Sigmoid colon (tissue), 6 donors: ENCODE measurements at regions not wholly inside any gene's neighbourhood (a gene's known extent, or its start where the extent isn't known, plus 50 kb on each side); places are given as distances from the start of the nearest gene placed in this dataset.

Source experiments
- DNase-seq: peaks from one replicate; pipeline ENCODE4 v3.0.0-alpha.2; 2019
- H3K27ac ChIP-seq, 4 donors: fragments of 200-600 bp; sonication (generic); one replicate each; pipeline ENCODE4 v1.5.1; 2016 to 2019; ENCODE audit warnings: mild to moderate bottlenecking in 1 of 4
- H3K27me3 ChIP-seq, 3 donors: fragments of 200-600 bp; sonication (generic); one replicate each; pipeline ENCODE4 v1.5.1; 2019; ENCODE audit warnings: mild to moderate bottlenecking in 1 of 3
- H3K36me3 ChIP-seq, 4 donors: fragments of 200-600 bp; sonication (generic); one replicate each; pipeline ENCODE4 v1.5.1; 2016 to 2019
- H3K4me1 ChIP-seq, 4 donors: fragments of 200-600 bp; sonication (generic); one replicate each; pipeline ENCODE4 v1.5.1; 2017 to 2019
- H3K4me3 ChIP-seq, 4 donors: fragments of 200-600 bp; sonication (generic); one replicate each; pipeline ENCODE4 v1.5.1; 2017 to 2019; ENCODE audit warnings: mild to moderate bottlenecking in 2 of 4, moderate library complexity in 1 of 4
- H3K9me3 ChIP-seq, 4 donors: fragments of 200-600 bp in 3 of 4; sonication (generic) in 3 of 4; one replicate each; pipeline versions ENCODE4 v1.5.1 to v1.6.1; 2013 to 2019
- EP300 ChIP-seq, 4 donors: sonication (generic); formaldehyde crosslinking; IDR thresholded peaks; one replicate each; pipeline ENCODE4 v1.6.1; 2017; ENCODE audit warnings: antibody characterized with exemption in 4 of 4
- POLR2A ChIP-seq, 2 donors: fragments of 450-650 bp; IDR thresholded peaks; one replicate each; pipeline ENCODE4 v1.6.1; 2016; ENCODE audit warnings: antibody characterized with exemption in 2 of 2, mild to moderate bottlenecking in 2 of 2, moderate library complexity in 2 of 2
- POLR2AphosphoS5 ChIP-seq, 4 donors: sonication (generic); formaldehyde crosslinking; IDR thresholded peaks; one replicate each; pipeline ENCODE4 v1.6.1; 2017; ENCODE audit warnings: antibody characterized with exemption in 4 of 4
- WGBS, 2 donors: extraction: QIAGEN DNeasy Blood & Tissue Kit; methylation state at CpG; one replicate each; pipeline ENCODE4 v1.1.7; 2013; 5-methylcytosine and 5-hydroxymethylcytosine counted together
- intact Hi-C: fragments of 100-400 bp; cut with DNase I; formaldehyde crosslinking; loops from one replicate; pipeline ENCODE4 v1.15.1; 2023
- TF ChIP-seq, protein P1 (sequence below), 4 experiments: fragments of 450-650 bp in 3 of 4; fragments of 200-600 bp in 1 of 4; IDR thresholded peaks; one replicate each; pipeline ENCODE4 v1.5.1; 2016 to 2019; ENCODE audit warnings: antibody characterized with exemption in 4 of 4, mild to moderate bottlenecking in 3 of 4, moderate library complexity in 2 of 4
- donor health status: healthy with polysubstance abuse.
- donor health status: healthy.

GRCh38 chr22:22358686-22359085 is 114.1 kb downstream of the VPREB1 start:
- intact Hi-C loops: no loop called here
- no peak overlapping the region for H3K4me3 ChIP-seq
- no peak for DNase-seq
- H3K36me3 ChIP-seq: no peaks in the 10 kb centered on the region
- no peak overlapping the region for H3K27ac ChIP-seq
- no peaks in the 10 kb centered on the region for H3K4me1 ChIP-seq
- peaks cover 0 to 13% (median 3%) of the 10 kb centered on the region in 3 donors for H3K27me3 ChIP-seq
- TF ChIP-seq, protein P1, sequence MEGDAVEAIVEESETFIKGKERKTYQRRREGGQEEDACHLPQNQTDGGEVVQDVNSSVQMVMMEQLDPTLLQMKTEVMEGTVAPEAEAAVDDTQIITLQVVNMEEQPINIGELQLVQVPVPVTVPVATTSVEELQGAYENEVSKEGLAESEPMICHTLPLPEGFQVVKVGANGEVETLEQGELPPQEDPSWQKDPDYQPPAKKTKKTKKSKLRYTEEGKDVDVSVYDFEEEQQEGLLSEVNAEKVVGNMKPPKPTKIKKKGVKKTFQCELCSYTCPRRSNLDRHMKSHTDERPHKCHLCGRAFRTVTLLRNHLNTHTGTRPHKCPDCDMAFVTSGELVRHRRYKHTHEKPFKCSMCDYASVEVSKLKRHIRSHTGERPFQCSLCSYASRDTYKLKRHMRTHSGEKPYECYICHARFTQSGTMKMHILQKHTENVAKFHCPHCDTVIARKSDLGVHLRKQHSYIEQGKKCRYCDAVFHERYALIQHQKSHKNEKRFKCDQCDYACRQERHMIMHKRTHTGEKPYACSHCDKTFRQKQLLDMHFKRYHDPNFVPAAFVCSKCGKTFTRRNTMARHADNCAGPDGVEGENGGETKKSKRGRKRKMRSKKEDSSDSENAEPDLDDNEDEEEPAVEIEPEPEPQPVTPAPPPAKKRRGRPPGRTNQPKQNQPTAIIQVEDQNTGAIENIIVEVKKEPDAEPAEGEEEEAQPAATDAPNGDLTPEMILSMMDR (IDR thresholded peaks at IDR 0.05): no peak
- no peak for TF ChIP-seq POLR2AphosphoS5 (IDR thresholded peaks at IDR 0.05)
- no peak for TF ChIP-seq POLR2A (IDR thresholded peaks at IDR 0.05)
- TF ChIP-seq EP300 (IDR thresholded peaks at IDR 0.05): no peak
- no peaks in the 10 kb centered on the region for H3K9me3 ChIP-seq
- 77 to 90% methylated on average over 2 of the region's 2 CpGs for WGBS, 2 donors

DNA sequence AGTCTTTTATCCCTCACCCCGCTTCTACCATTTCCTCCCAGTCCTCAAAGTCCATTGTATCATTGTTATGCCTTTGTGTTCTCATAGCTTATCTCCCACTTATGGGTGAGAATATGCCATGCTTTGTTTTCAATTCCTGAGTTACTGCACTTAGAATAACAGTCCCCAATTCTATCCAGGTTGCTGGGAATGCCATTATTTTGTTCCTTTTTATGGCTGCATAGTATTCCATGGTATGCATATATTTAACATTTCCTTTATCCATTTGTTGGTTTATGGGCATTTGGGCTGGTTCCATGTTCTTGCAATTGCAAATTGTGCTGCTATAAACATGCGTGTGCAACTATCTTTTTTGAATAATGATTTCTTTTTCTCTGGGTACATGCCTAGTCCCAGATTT is 114.9 kb downstream of the VPREB1 start:
- TF ChIP-seq POLR2A (IDR thresholded peaks at IDR 0.05): no peak
- TF ChIP-seq POLR2AphosphoS5 (IDR thresholded peaks at IDR 0.05): no peak
- TF ChIP-seq EP300 (IDR thresholded peaks at IDR 0.05): no peak
- TF ChIP-seq, protein P1 (IDR thresholded peaks at IDR 0.05): no peak
- no peaks in the 10 kb centered on the region for H3K36me3 ChIP-seq
- H3K27me3 ChIP-seq: peaks cover 0 to 13% (median 0%) of the 10 kb centered on the region in 3 donors
- DNase-seq: no peak
- H3K27ac ChIP-seq: no peak overlapping the region
- WGBS, 2 donors: 67 to 82% methylated on average over 2 of the region's 2 CpGs
- no peak overlapping the region for H3K4me3 ChIP-seq
- no peaks in the 10 kb centered on the region for H3K4me1 ChIP-seq
- intact Hi-C loops: no loop called here
- H3K9me3 ChIP-seq: no peaks in the 10 kb centered on the region

DNA sequence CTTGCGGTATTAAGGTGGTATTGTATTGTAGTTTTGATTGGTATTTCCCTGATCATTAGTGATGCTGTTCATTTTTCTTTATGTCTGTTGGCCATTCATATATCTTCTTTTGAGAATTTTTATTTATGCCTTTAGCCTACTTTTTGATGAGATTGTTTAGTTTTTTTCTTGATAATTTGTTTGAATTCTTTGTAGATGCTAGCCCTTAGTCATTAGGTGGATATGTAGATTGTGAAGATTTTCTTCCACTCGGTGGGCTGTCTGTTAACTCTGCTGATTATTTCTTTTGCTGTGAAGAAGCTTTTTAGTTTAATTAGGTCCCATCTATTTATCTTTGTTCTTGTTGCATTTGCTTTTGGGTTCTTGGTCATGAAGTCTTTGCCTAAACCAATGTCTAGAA is 115.4 kb downstream of the VPREB1 start:
- Histone ChIP-seq H3K27ac (no peak overlapping the region), H3K4me1 (no peaks in the 10 kb centered on the region), H3K36me3 (no peaks in the 10 kb centered on the region), H3K9me3 (no peaks in the 10 kb centered on the region), H3K4me3 (no peak overlapping the region), H3K27me3 (peaks cover 0 to 13% (median 0%) of the 10 kb centered on the region in 3 donors)
- 74 to 88% methylated on average over 2 of the region's 2 CpGs for WGBS, 2 donors
- DNase-seq: no peak
- TF ChIP-seq, protein P1 (IDR thresholded peaks at IDR 0.05): no peak
- intact Hi-C loops: no loop called here

DNA sequence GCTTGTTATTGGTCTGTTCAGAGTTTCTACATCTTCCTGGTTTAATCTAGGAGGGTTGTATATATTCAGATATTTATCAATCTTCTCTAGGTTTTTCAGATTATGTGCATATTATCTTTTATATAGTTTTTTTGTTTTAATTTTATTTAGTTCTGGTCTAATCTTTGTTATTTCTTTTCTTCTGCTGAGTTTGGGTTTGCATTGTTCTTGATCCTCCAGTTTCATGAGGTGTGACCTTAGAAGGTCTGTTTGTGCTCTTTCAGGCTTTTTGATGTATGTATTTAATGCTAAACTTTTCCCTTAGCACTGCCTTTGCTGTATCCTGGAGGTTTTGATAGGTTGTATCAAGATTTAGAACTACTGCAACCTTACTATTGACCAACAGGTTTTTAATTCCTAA is 117.7 kb downstream of the VPREB1 start:
- no peak for DNase-seq
- peaks cover 0 to 2% (median 0%) of the 10 kb centered on the region in 3 donors for H3K27me3 ChIP-seq

DNA sequence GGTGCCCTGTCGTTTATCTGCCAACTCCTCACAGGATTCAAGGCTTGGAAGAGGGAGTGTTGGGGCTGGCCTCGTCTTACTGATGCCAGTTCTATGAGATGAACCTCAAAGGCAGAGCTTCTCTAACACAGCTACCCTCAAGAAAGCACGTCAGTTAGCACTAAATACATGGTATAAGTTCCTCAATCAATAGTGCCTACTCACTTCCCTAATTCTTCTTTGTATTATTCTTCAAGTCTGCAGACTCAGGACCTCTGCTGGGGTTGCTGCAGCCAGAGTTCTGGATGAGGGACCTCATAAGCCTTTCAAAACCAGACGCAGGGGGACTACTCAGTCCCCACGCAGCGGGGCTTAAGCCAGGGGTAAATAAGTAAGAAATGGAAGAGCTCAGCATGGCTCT is 118.3 kb downstream of the VPREB1 start:
- 38 to 58% methylated on average over 6 of the region's 6 CpGs for WGBS, 2 donors
- intact Hi-C loops: no loop called here
- Histone ChIP-seq H3K27me3 (no peaks in the 10 kb centered on the region), H3K4me3 (no peak overlapping the region), H3K27ac (no peak overlapping the region), H3K36me3 (no peaks in the 10 kb centered on the region), H3K9me3 (no peaks in the 10 kb centered on the region), H3K4me1 (no peaks in the 10 kb centered on the region)
- DNase-seq: no peak
- TF ChIP-seq POLR2AphosphoS5 (IDR thresholded peaks at IDR 0.05) (no peak), POLR2A (IDR thresholded peaks at IDR 0.05) (no peak), EP300 (IDR thresholded peaks at IDR 0.05) (no peak)
- TF ChIP-seq, protein P1 (IDR thresholded peaks at IDR 0.05): no peak

More for the DNA sequence above, 117.7 kb downstream of the VPREB1 start:
- Histone ChIP-seq H3K36me3 (no peaks in the 10 kb centered on the region), H3K27ac (no peak overlapping the region), H3K9me3 (no peaks in the 10 kb centered on the region), H3K4me1 (no peaks in the 10 kb centered on the region), H3K4me3 (no peak overlapping the region)
- no peak for TF ChIP-seq POLR2AphosphoS5 (IDR thresholded peaks at IDR 0.05)
- no peak for TF ChIP-seq EP300 (IDR thresholded peaks at IDR 0.05)
- TF ChIP-seq, protein P1 (IDR thresholded peaks at IDR 0.05): no peak
- no peak for TF ChIP-seq POLR2A (IDR thresholded peaks at IDR 0.05)
- intact Hi-C loops: no loop called here
